Trophoblast cell (in vitro differentiated cells and primary cell): ENCODE measurements at regions not wholly inside any gene's neighbourhood (a gene's known extent, or its start where the extent isn't known, plus 50 kb on each side); places are given as distances from the start of the nearest gene placed in this dataset.

Experiments
- DNase-seq, 2 donors: peaks; one replicate each; pipeline ENCODE4 v3.0.0-alpha.2; 2016
- H2AFZ ChIP-seq: 2 replicates; pipeline ENCODE4 v1.6.1; 2013; ENCODE audit warnings: low read length, moderate library complexity, mild to moderate bottlenecking; ENCODE audit not compliant: insufficient read depth, poor library complexity
- H2AK5ac ChIP-seq: 2 replicates; pipeline ENCODE4 v1.6.1; 2013; ENCODE audit warnings: mild to moderate bottlenecking, low read length
- H2BK120ac ChIP-seq: 2 replicates; pipeline ENCODE4 v1.6.1; 2013; ENCODE audit warnings: low read length, mild to moderate bottlenecking, moderate library complexity; ENCODE audit not compliant: insufficient read depth, poor library complexity
- H2BK12ac ChIP-seq: 2 replicates; pipeline ENCODE4 v1.6.1; 2013; ENCODE audit warnings: mild to moderate bottlenecking, low read length, moderate library complexity
- H2BK5ac ChIP-seq: 2 replicates; pipeline ENCODE4 v1.6.1; 2013; ENCODE audit warnings: low read length, low read depth, moderate library complexity, mild to moderate bottlenecking; ENCODE audit not compliant: poor library complexity
- H3K14ac ChIP-seq: 2 replicates; pipeline ENCODE4 v1.6.1; 2013; ENCODE audit warnings: mild to moderate bottlenecking, low read length
- H3K18ac ChIP-seq: 2 replicates; pipeline ENCODE4 v1.6.1; 2013; ENCODE audit warnings: mild to moderate bottlenecking, low read length
- H3K23ac ChIP-seq: 2 replicates; pipeline ENCODE4 v1.6.1; 2013; ENCODE audit warnings: low read length
- H3K27ac ChIP-seq: 2 replicates; pipeline ENCODE4 v1.5.1; 2013; ENCODE audit warnings: low read depth, mild to moderate bottlenecking, inconsistent platforms, low read length, moderate library complexity
- H3K27me3 ChIP-seq: 2 replicates; pipeline ENCODE4 v1.6.1; 2013; ENCODE audit warnings: inconsistent platforms, mild to moderate bottlenecking, low read length, moderate library complexity; ENCODE audit not compliant: insufficient read depth
- H3K36me3 ChIP-seq, 2 experiments: 1 replicate in 1 of 2; 2 replicates in 1 of 2; pipeline ENCODE4 v1.6.1; 2013; ENCODE audit warnings: low read length in 2 of 2, mild to moderate bottlenecking in 2 of 2, moderate library complexity in 1 of 2; ENCODE audit not compliant: insufficient read depth in 2 of 2, control insufficient read depth in 1 of 2
- H3K4ac ChIP-seq: 2 replicates; pipeline ENCODE4 v1.6.1; 2013; ENCODE audit warnings: low read depth, mild to moderate bottlenecking, low read length, moderate library complexity
- H3K4me1 ChIP-seq, 2 experiments: 1 replicate in 1 of 2; 2 replicates in 1 of 2; pipeline ENCODE4 v1.6.1; 2013; ENCODE audit warnings: low read length in 2 of 2, mild to moderate bottlenecking in 2 of 2, moderate library complexity in 1 of 2; ENCODE audit not compliant: insufficient read depth in 2 of 2, control insufficient read depth in 1 of 2
- H3K4me2 ChIP-seq: 2 replicates; pipeline ENCODE4 v1.6.1; 2013; ENCODE audit warnings: inconsistent platforms, mild to moderate bottlenecking, low read length, moderate library complexity
- H3K4me3 ChIP-seq: 2 replicates; pipeline ENCODE4 v1.5.1; 2013; ENCODE audit warnings: mild to moderate bottlenecking, low read depth, low read length, inconsistent platforms
- H3K79me1 ChIP-seq: one replicate; pipeline ENCODE4 v1.6.1; 2013; ENCODE audit warnings: low read length
- H3K79me2 ChIP-seq: 2 replicates; pipeline ENCODE4 v1.6.1; 2013; ENCODE audit warnings: low read length, mild to moderate bottlenecking; ENCODE audit not compliant: control insufficient read depth, insufficient read depth, poor library complexity
- H3K9ac ChIP-seq: 2 replicates; pipeline ENCODE4 v1.6.1; 2013; ENCODE audit warnings: mild to moderate bottlenecking, low read length
- H3K9me3 ChIP-seq: 2 replicates; pipeline ENCODE4 v1.6.1; 2013; ENCODE audit warnings: low read depth, mild to moderate bottlenecking, control low read depth, inconsistent platforms, low read length; ENCODE audit not compliant: insufficient read depth
- H4K12ac ChIP-seq: 2 replicates; pipeline ENCODE4 v1.6.1; 2013; ENCODE audit warnings: low read depth, mild to moderate bottlenecking, low read length, moderate library complexity
- H4K8ac ChIP-seq: 2 replicates; pipeline ENCODE4 v1.6.1; 2013; ENCODE audit warnings: low read depth, mild to moderate bottlenecking, low read length, moderate library complexity
- H4K91ac ChIP-seq: one replicate; pipeline ENCODE4 v1.6.1; 2013; ENCODE audit warnings: low read depth, mild to moderate bottlenecking, low read length, moderate library complexity
- WGBS: extraction: QIAGEN DNeasy Blood & Tissue Kit; methylation state at CpG from one replicate; pipeline ENCODE4 v1.1.7; 2013; ENCODE audit warnings: missing lambda C conversion rate; ENCODE audit not compliant: insufficient read length, insufficient coverage; ENCODE audit errors: extremely low coverage; 5-methylcytosine and 5-hydroxymethylcytosine counted together

- WGBS: no CpG with 5 or more reads among the region's 3 CpGs
- Histone ChIP-seq H2BK12ac (no peak overlapping the region), H3K18ac (no peak overlapping the region)
Measured at GRCh38 chr12:91261820-91262676, 79.4 kb upstream of the DCN start.

GRCh38 chr12:91256411-91256810 lies 73.8 kb upstream of the DCN start:
- Histone ChIP-seq H4K8ac (no peak overlapping the region), H2BK120ac (no peak overlapping the region), H3K9me3 (no peaks in the 10 kb centered on the region), H3K4ac (no peak overlapping the region), H3K14ac (no peak overlapping the region), H3K4me1 (no peaks in the 10 kb centered on the region), H3K79me2 (no peaks in the 10 kb centered on the region), H3K79me1 (no peaks in the 10 kb centered on the region), H3K4me3 (no peak overlapping the region), H2AK5ac (no peak overlapping the region), H3K18ac (no peak overlapping the region), H3K27me3 (no peaks in the 10 kb centered on the region), H3K27ac (no peak overlapping the region), H2BK5ac (no peak overlapping the region), H4K91ac (no peak overlapping the region), H3K9ac (no peak overlapping the region), H4K12ac (no peak overlapping the region), H3K4me2 (no peak overlapping the region), H3K23ac (no peak overlapping the region), H2AFZ (no peak overlapping the region), H2BK12ac (no peak overlapping the region), H3K36me3 (no peaks in the 10 kb centered on the region)
- no peak for DNase-seq
- no CpG with 5 or more reads among the region's 5 CpGs for WGBS

More at GRCh38 chr12:91261820-91262676, 79.4 kb upstream of the DCN start:
- H2BK120ac ChIP-seq: no peak overlapping the region
- H3K79me1 ChIP-seq: no peaks in the 10 kb centered on the region
- no peak overlapping the region for H4K12ac ChIP-seq
- H3K4me2 ChIP-seq: no peak overlapping the region
- no peak overlapping the region for H2AK5ac ChIP-seq
- peak overlapping the region; percentile 47 for H3K9ac ChIP-seq
- no peak overlapping the region for H2BK5ac ChIP-seq
- no peak overlapping the region for H3K23ac ChIP-seq
- no peak overlapping the region for H3K4me3 ChIP-seq
- H3K36me3 ChIP-seq: no peaks in the 10 kb centered on the region
- no peaks in the 10 kb centered on the region for H3K27me3 ChIP-seq
- H3K79me2 ChIP-seq: no peaks in the 10 kb centered on the region
- no peak overlapping the region for H3K27ac ChIP-seq
- DNase-seq: no peak
- no peak overlapping the region for H4K91ac ChIP-seq
- no peak overlapping the region for H4K8ac ChIP-seq
- no peak overlapping the region for H3K14ac ChIP-seq
- no peak overlapping the region for H3K4ac ChIP-seq
- no peaks in the 10 kb centered on the region for H3K9me3 ChIP-seq
- no peaks in the 10 kb centered on the region for H3K4me1 ChIP-seq
- no peak overlapping the region for H2AFZ ChIP-seq

GRCh38 chr12:91252341-91252740 lies 69.7 kb upstream of the DCN start:
- no CpG with 5 or more reads among the region's 3 CpGs for WGBS
- H3K9ac ChIP-seq: no peak overlapping the region
- no peak overlapping the region for H3K18ac ChIP-seq
- H3K79me1 ChIP-seq: no peaks in the 10 kb centered on the region
- no peaks in the 10 kb centered on the region for H3K36me3 ChIP-seq
- H2BK5ac ChIP-seq: no peak overlapping the region
- no peak overlapping the region for H3K4me3 ChIP-seq
- H3K27ac ChIP-seq: no peak overlapping the region
- H2AK5ac ChIP-seq: no peak overlapping the region
- no peak overlapping the region for H2AFZ ChIP-seq
- DNase-seq: no peak
- no peak overlapping the region for H4K12ac ChIP-seq
- H2BK120ac ChIP-seq: no peak overlapping the region
- H2BK12ac ChIP-seq: no peak overlapping the region
- H3K4me2 ChIP-seq: no peak overlapping the region
- H3K4me1 ChIP-seq: no peaks in the 10 kb centered on the region
- H3K14ac ChIP-seq: no peak overlapping the region
- H3K79me2 ChIP-seq: no peaks in the 10 kb centered on the region
- H3K23ac ChIP-seq: no peak overlapping the region
- no peaks in the 10 kb centered on the region for H3K9me3 ChIP-seq
- H4K8ac ChIP-seq: no peak overlapping the region
- H4K91ac ChIP-seq: no peak overlapping the region
- no peaks in the 10 kb centered on the region for H3K27me3 ChIP-seq
- no peak overlapping the region for H3K4ac ChIP-seq

- no peaks in the 10 kb centered on the region for H3K79me2 ChIP-seq
- H4K8ac ChIP-seq: no peak overlapping the region
- no peaks in the 10 kb centered on the region for H3K27me3 ChIP-seq
- H2BK120ac ChIP-seq: no peak overlapping the region
- no peaks in the 10 kb centered on the region for H3K79me1 ChIP-seq
- DNase-seq: no peak
- H3K4me1 ChIP-seq: no peaks in the 10 kb centered on the region
- H3K4me2 ChIP-seq: no peak overlapping the region
- no peak overlapping the region for H3K18ac ChIP-seq
- no peak overlapping the region for H3K27ac ChIP-seq
- no peaks in the 10 kb centered on the region for H3K36me3 ChIP-seq
- no peak overlapping the region for H2BK12ac ChIP-seq
- H3K9me3 ChIP-seq: no peaks in the 10 kb centered on the region
- no peak overlapping the region for H2BK5ac ChIP-seq
- no peak overlapping the region for H3K14ac ChIP-seq
- H2AFZ ChIP-seq: no peak overlapping the region
- H2AK5ac ChIP-seq: no peak overlapping the region
- H3K4me3 ChIP-seq: no peak overlapping the region
- no peak overlapping the region for H3K9ac ChIP-seq
- no peak overlapping the region for H3K23ac ChIP-seq
- no peak overlapping the region for H4K91ac ChIP-seq
- no CpG with 5 or more reads among the region's 2 CpGs for WGBS
- H3K4ac ChIP-seq: no peak overlapping the region
- no peak overlapping the region for H4K12ac ChIP-seq
Measured at GRCh38 chr12:91250273-91250665, 67.7 kb upstream of the DCN start.
